GM13976 (cell line): ENCODE measurements at regions not wholly inside any gene's neighbourhood (a gene's known extent, or its start where the extent isn't known, plus 50 kb on each side); places are given as distances from the start of the nearest gene placed in this dataset.
A peak's percentile ranks its signal among the peaks of the same experiment; 100 is the strongest.
"Not testable (repeated sequence)": the region's sequence is repeated elsewhere in the genome, so short reads cannot be mapped to it uniquely, and the experiment has no call there.

Experiments used
- DNase-seq: peaks from one replicate; pipeline ENCODE4 v3.0.0; 2012; ENCODE audit warnings: low spot score
- in situ Hi-C: fragments of 300-500 bp; cut with MboI; formaldehyde crosslinking; loops from one replicate; pipeline ENCODE4 v1.12.0; 2022; ENCODE audit warnings: low sequenced_read_pairs, mixed read lengths, inconsistent platforms; ENCODE audit not compliant: unreplicated experiment
- TF ChIP-seq, protein P1 (sequence below): IDR thresholded peaks from 2 replicates; pipeline ENCODE4 v1.5.1; 2012; ENCODE audit warnings: borderline replicate concordance, mild to moderate bottlenecking; ENCODE audit not compliant: insufficient read depth; ENCODE audit errors: extremely low read depth, missing control alignments, control extremely low read depth

GRCh38 chr9:129550199-129550839, 70.6 kb downstream of the C9orf50 start:
- in situ Hi-C loops: no loop called here
- TF ChIP-seq, protein P1, sequence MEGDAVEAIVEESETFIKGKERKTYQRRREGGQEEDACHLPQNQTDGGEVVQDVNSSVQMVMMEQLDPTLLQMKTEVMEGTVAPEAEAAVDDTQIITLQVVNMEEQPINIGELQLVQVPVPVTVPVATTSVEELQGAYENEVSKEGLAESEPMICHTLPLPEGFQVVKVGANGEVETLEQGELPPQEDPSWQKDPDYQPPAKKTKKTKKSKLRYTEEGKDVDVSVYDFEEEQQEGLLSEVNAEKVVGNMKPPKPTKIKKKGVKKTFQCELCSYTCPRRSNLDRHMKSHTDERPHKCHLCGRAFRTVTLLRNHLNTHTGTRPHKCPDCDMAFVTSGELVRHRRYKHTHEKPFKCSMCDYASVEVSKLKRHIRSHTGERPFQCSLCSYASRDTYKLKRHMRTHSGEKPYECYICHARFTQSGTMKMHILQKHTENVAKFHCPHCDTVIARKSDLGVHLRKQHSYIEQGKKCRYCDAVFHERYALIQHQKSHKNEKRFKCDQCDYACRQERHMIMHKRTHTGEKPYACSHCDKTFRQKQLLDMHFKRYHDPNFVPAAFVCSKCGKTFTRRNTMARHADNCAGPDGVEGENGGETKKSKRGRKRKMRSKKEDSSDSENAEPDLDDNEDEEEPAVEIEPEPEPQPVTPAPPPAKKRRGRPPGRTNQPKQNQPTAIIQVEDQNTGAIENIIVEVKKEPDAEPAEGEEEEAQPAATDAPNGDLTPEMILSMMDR: no peak
- peak; percentile 26 for DNase-seq

GRCh38 chr9:129549684-129550083, 71.2 kb downstream of the C9orf50 start:
- TF ChIP-seq, protein P1: no peak
- DNase-seq: no peak
- in situ Hi-C loops: no loop called here

DNA sequence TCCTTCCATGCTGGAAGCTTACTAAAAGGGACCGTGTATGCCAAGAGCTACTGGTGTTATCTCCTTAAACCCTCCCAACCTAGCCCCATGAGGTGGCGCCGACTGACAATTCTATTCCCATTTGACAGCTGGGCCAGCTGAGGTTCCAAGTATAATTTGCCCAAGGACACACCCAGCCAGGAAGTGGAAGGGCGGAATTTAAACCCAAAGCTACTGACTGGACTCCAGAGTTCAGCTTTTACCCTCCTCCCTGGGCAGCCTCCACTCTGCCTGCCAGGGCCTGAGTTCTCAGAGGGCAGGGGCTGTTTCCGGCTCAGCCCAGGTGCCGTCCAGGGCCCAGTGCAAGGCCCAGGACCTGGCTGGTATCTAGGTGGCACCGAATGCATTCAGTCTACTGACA, 71.8 kb downstream of the C9orf50 start:
- TF ChIP-seq, protein P1: no peak
- in situ Hi-C loops: no loop called here

DNA sequence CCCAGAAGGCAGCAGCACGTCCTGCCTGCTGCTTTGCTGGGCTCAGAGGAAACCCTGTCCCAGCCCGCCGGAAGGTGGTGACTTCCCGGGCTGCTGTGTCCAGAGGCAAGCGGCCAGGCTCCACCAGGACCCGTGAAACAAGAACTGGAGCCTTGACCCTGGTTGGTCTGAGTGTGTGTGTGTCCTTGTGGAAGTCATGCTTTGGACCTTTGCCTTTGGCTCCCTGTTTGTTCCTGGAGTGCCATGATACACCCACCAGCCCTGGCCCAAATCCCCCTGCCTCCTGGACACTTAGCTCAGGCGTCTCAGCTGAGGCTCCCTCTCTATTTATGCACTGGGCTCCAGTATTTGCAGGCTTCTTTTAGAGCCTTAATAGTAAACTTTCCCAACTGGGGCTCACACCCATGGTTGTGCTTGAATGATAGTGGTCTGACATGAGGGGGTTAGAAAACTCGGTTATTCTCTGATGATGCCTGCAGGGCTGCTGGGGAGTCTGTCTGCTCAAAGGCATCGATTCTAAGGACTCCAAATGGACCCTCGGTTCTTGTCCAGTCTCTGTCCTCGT, 72.2 kb downstream of the C9orf50 start:
- in situ Hi-C loops: no loop called here
- DNase-seq: no peak

More for the DNA sequence above, 71.8 kb downstream of the C9orf50 start:
- no peak for DNase-seq

DNA sequence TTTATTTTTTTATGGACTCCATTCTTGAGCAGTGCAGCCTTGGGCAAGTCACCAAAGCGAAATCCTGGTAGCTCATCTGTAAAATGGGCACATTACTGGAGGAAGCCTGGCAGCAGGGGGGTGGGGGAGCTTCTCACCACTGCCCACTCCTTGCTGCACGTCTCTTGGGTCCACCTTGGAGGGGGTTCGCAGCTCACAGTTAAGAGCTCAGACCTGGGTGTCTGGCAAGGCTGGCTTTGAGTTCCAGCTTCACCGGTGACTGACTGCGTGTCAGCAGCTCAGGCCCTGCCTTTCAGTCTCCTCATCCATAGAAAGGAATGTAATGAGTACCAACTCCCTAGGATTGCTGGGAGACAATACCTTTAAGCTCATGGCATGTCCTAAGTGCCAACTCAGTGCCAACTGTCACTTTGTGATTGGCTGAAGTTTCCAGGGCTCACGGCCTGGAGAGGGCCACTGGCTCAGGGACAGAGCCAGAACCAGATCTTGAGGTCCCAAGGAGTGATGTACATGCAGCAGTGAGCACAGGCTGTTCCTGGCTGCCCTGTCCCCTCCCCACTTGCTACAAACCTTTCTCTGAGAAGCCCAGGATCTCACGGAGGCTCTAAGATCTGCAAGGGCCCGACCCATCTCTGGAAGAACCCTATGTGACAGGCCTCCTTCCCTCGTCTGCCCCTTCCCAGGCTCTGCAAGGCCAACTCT, 72.9 kb downstream of the C9orf50 start:
- DNase-seq: no peak
- in situ Hi-C loops: no loop called here
- TF ChIP-seq, protein P1: no peak

More for the DNA sequence above, 72.2 kb downstream of the C9orf50 start:
- TF ChIP-seq, protein P1: no peak

GRCh38 chr9:129547063-129547462, 73.8 kb downstream of the C9orf50 start:
- TF ChIP-seq, protein P1: no peak
- no peak for DNase-seq
- in situ Hi-C loops: no loop called here

DNA sequence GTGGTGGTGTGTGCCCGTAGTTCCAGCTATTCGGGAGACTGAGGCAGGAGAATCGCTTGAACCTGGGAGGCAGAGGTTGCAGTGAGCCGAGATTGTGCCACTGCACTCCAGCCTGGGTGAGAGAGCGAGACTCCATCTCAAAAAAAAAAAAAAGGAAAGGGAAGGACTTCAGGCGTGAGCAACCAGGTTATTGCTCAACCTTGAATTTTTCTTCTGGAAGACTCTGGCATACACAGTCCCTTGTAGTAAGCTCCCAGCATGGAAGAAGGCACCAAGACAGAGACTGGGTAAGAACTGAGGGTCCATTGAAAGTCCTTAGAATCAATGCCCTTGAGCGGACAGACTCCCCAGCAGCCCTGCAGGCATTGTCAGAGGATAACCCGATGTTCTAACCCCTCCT, 75.0 kb downstream of the C9orf50 start:
- in situ Hi-C loops, DNase-seq: not testable (repeated sequence)
